Astrocyte of the hippocampus (primary cell): ENCODE measurements at regions not wholly inside any gene's neighbourhood (a gene's known extent, or its start where the extent isn't known, plus 50 kb on each side); places are given as distances from the start of the nearest gene placed in this dataset.

Source experiments
- DNase-seq: peaks from one replicate; pipeline ENCODE4 v3.0.0; 2011; ENCODE audit warnings: low read depth, low spot score

- no peak for DNase-seq
Measured at GRCh38 chr1:232383455-232384123, 246.3 kb downstream of the SIPA1L2 start.

- no peak for DNase-seq
Measured at GRCh38 chr1:232382671-232383070, 247.3 kb downstream of the SIPA1L2 start.

GRCh38 chr1:232381394-232382100, 248.4 kb downstream of the SIPA1L2 start:
- no peak for DNase-seq

DNA sequence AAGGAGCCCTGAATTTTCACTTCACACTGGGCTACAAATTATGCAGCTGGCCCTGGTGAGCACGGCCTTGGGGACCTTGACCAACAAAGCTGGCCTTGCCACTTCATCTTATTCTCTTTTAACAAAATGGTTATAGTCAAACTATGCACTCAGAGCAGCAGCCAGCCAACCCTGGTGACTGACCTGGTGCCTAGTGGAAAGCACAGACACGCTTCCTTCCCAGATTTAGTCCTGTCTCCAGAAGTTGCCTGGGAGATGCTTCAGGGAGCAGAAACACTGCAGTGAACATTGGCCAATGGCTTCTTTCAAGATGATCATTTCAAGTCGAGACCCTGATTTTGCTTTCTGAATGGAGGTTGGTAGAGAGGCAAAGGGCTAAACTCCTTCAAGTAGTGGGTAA, 249.3 kb downstream of the SIPA1L2 start:
- no peak for DNase-seq

DNA sequence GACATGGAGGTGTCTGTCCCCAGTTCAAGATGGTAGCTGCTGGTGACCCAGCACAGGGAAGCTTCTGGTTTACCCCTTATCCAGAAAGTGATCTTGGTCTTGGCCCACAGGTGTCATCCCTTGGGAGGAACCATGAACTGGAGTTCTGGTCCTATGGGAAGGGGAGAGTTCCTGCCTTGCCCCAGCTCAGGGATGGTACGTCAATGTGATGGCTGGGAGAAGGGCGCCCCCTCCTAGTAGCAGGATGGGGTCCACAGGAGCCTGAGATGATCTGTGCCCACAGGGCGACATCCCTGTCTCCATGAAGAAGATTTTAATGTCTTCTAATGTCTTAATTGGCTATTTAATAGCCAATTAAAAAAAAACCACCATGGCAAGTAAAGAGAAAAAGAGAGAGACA, 249.8 kb downstream of the SIPA1L2 start:
- no peak for DNase-seq

DNA sequence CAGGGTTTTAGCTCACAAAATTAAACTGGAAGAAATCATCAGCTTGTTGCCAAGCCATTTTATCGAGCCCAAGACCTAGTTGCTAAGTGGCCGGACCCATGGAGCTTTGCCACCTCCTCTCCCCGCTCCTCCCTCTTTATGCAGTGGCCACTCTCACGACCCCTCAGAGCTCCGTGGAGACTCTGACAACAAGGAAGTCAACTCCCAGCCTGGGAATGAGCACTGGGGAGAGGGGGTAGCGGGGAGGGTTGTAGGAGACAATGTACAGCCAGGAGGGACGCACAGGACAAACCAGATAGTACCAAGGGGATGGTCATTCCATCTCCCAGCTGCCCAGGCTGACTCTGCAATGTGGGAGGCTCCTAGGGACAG, 250.9 kb downstream of the SIPA1L2 start:
- no peak for DNase-seq

GRCh38 chr1:232378266-232379062, 251.5 kb downstream of the SIPA1L2 start:
- DNase-seq, result no peak

DNA sequence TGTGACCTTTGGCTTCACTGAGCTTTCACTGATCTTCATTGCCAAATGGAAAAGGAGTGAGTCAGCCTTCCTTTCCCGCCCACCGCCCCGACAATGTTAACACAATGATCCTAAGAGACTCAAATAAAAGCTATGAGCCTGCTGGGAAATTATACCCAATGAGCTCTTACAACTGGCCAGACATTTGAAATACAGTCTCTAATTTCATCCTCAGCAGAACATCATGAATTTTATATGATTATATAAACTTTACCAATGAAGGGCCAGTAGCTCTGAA, 252.5 kb downstream of the SIPA1L2 start:
- DNase-seq, result peak; percentile 57

DNA sequence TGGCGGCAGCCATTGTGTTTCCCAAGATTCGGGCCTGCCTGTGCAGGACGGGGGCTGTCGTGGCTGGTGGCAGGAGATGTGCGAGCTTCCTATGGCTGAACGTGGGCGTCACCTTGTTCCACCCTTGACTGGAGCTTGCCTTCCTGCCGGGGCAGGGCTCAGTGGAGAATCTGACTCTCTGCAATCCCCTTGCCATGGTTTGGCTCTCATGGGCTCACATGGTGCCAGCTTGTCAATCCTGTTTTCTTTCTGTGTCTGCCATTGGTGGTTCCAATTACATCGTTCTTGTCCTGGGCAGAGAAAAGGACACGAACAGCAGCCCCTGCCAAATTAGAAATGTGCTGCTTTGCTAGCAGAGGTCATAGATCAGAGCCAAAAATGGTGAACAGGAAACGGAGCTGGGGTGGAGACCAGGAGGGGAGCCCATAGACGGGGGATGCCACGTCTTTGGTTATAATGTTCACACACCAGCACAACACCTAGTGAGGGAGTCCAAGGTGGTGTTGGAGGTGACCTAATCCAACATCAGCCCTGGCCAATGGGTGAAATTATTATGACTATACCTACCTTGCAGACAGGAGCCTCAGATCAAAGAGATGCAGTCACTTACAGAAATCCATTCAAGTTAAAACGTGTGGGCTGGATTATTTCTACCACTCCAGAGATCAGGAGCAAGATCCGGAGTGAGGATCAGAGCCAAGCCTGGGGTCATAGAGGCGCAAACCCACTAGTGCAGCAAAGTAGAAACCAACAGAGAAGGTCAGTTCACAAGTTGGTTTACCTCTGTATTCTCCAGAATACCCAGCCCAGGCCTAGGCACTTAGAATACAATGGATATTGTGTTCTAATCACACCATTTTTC, 253.1 kb downstream of the SIPA1L2 start:
- DNase-seq, result no peak

GRCh38 chr1:232372841-232373440, 257.0 kb downstream of the SIPA1L2 start:
- no peak for DNase-seq

DNA sequence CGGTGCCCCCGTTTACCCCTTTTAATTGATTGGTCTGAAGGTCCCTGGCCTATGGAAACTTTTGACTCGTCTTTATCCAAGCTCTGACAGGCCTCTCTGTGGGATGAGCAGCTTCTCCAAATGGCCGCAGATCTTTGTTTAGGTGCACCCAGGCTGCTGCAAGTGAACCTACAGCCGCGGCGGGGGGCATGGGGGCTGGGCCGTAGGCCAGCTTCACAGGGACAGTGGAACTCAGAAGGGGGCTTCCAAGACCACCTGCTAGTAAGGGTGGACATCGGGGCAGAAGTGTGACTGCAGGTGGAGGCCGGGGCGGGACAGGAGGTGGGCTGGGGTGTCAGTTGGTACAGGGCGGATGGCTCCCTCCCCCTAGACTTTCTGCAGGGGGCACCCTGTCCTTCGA, 257.5 kb downstream of the SIPA1L2 start:
- DNase-seq, result no peak

- peak; percentile 49 for DNase-seq
Measured at GRCh38 chr1:232369451-232370296, 260.3 kb downstream of the SIPA1L2 start.

DNA sequence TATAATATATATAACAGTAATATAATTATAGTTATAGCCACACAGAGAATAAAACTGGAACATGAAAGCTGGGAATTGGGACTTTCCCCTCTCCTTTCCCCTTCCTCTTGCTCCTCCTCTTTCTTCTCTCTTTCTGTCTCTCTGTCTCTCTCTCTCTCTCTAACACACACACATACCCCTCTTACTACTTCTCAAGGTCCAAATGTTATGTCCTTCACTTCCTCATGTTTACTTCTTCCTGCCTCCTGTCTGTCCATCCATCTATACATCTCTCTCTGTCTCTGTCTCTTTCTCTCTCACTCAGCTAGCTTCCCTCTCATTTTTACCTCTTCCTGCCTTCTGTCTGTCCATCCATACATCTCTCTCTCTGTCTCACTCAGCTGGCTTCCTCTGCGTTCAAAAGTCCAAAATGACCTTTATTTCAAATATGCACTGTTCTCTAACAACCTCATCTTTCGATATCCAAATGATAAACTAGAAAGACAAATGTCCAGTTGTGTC, 261.1 kb downstream of the SIPA1L2 start:
- no peak for DNase-seq

- no peak for DNase-seq
Measured at GRCh38 chr1:232367293-232367692, 262.6 kb downstream of the SIPA1L2 start.

- DNase-seq, result no peak
Measured at GRCh38 chr1:232364654-232365382, 265.1 kb downstream of the SIPA1L2 start.

DNA sequence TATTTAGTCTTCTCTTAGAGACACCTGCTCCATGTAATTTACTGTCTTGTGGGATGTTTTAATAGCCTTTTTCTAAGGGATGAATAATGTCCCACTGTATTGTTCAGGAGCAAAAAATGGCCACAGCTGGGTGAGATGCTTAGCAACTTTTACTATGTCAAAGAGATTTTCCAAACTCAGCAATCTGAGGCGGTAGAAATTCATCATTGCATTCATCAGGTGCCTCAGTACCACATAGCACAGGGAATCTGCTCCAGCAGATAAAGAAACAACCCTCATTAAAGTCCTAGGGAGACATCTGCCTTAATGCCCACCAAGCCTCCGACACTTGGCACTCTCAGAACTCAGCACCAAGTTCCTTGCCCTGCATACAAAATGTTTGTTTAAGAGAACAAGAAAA, 266.9 kb downstream of the SIPA1L2 start:
- DNase-seq, result no peak

GRCh38 chr1:232357416-232357815, 272.5 kb downstream of the SIPA1L2 start:
- no peak for DNase-seq

- DNase-seq, result no peak
Measured at GRCh38 chr1:232355162-232356006, 274.5 kb downstream of the SIPA1L2 start.

GRCh38 chr1:232353001-232353400, 276.9 kb downstream of the SIPA1L2 start:
- DNase-seq, result no peak
